ENCODE measurements at regions not wholly inside any gene's neighbourhood (a gene's known extent, or its start where the extent isn't known, plus 50 kb on each side); places are given as distances from the start of the nearest gene placed in this dataset.

DNA sequence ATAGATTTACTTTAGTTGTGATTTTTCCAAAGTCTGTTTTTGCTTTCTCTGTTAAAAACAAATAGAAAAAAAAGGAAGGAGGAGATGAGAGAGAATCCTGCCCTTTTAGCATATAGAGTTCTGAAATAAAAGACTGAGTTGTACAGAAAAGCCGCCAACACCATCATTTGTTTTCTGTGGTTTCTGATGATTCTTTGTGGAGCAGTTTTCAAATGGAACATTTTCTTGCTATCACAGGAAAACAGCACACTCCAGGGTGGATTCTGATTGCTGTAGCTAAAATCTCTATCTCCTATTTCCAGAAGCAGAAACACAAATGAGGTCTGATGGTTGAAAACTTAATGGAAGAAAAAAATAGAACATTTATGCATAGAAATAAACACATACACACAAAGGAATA lies 144.6 kb upstream of the L3MBTL4 start:
- H3K4me1 ChIP-seq = no peaks in the 10 kb centered on the region
- no peak overlapping the region for H3K27ac ChIP-seq
- intact Hi-C loops (cut with DNase I; ENCODE audit: low total_unique reads) = no loop called here
- H3K4me3 ChIP-seq = no peak overlapping the region
- no peaks in the 10 kb centered on the region for H3K9me3 ChIP-seq
- H3K27me3 ChIP-seq (replicated peaks in 1 of 7) = no peaks in the 10 kb centered on the region
- no peaks in the 10 kb centered on the region for H3K36me3 ChIP-seq
- 61 to 76% (median 67%) methylated on average over 1 of the region's 1 CpG for WGBS, 5 donors
- DNase-seq = no peak
- TF ChIP-seq POLR2AphosphoS5 (IDR thresholded peaks at IDR 0.05) = no peak
- TF ChIP-seq POLR2A (IDR thresholded peaks at IDR 0.05) = no peak
- TF ChIP-seq, protein P1, sequence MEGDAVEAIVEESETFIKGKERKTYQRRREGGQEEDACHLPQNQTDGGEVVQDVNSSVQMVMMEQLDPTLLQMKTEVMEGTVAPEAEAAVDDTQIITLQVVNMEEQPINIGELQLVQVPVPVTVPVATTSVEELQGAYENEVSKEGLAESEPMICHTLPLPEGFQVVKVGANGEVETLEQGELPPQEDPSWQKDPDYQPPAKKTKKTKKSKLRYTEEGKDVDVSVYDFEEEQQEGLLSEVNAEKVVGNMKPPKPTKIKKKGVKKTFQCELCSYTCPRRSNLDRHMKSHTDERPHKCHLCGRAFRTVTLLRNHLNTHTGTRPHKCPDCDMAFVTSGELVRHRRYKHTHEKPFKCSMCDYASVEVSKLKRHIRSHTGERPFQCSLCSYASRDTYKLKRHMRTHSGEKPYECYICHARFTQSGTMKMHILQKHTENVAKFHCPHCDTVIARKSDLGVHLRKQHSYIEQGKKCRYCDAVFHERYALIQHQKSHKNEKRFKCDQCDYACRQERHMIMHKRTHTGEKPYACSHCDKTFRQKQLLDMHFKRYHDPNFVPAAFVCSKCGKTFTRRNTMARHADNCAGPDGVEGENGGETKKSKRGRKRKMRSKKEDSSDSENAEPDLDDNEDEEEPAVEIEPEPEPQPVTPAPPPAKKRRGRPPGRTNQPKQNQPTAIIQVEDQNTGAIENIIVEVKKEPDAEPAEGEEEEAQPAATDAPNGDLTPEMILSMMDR (IDR thresholded peaks at IDR 0.05 in 8 of 11, conservative IDR thresholded peaks at IDR 0.05 in 3 of 11) = no peak

DNA sequence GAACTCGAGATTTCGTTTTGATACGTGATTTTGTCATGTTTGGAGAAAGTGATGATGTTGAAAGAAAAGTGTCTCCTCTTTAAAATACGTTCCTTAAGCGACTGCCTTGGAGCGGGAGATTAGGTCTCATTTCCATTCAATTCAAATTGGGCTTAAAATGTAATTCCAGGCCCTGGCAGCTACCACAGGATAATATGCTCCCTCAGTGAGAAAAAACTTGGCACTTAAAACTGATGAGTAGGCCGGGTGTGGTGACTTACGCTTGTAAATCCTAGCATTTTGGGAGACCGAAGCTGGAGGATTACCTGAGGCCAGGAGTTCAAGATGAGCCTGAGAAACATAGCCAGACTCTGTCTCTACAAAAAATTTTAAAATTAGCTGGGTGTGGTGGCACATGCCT lies 146.3 kb upstream of the L3MBTL4 start:
- DNase-seq = no peak
- no peaks in the 10 kb centered on the region for H3K9me3 ChIP-seq
- 86 to 95% (median 90%) methylated on average over 9 of the region's 9 CpGs for WGBS, 5 donors
- intact Hi-C loops (cut with DNase I; ENCODE audit: low total_unique reads) = no loop called here
- H3K27ac ChIP-seq = no peak overlapping the region
- TF ChIP-seq, protein P1 (IDR thresholded peaks at IDR 0.05 in 8 of 11, conservative IDR thresholded peaks at IDR 0.05 in 3 of 11) = no peak
- TF ChIP-seq POLR2A (IDR thresholded peaks at IDR 0.05) (no peak), POLR2AphosphoS5 (IDR thresholded peaks at IDR 0.05) (no peak)
- no peaks in the 10 kb centered on the region for H3K4me1 ChIP-seq
- H3K36me3 ChIP-seq = no peaks in the 10 kb centered on the region
- H3K27me3 ChIP-seq (replicated peaks in 1 of 7) = no peaks in the 10 kb centered on the region
- no peak overlapping the region for H3K4me3 ChIP-seq

DNA sequence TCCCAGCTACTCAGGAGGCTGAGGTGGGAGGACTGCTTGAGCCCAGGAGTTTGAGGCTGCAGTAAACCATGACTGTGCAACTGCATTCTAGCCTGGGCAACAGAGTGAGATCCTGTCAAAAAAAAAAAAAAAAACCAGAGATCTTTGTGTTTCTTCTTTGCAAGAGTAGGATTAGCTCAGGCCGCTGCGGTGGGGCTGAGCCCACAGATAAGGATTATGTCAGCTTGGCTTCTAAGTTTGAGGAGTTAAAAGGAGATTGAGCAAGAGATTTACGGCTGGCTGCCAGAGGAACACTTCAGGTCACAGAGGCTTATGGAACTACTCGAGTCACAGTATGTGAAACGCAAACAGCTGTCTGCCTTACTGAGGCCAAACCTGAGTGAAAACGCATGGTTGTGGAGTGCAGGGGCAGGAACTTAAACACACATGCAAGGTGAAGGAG lies 146.7 kb upstream of the L3MBTL4 start:
- intact Hi-C loops (cut with DNase I; ENCODE audit: low total_unique reads) = no loop called here
- Histone ChIP-seq H3K4me1 (no peaks in the 10 kb centered on the region), H3K27ac (no peak overlapping the region), H3K36me3 (no peaks in the 10 kb centered on the region), H3K27me3 (replicated peaks in 1 of 7) (no peaks in the 10 kb centered on the region), H3K9me3 (no peaks in the 10 kb centered on the region), H3K4me3 (no peak overlapping the region)
- WGBS, 5 donors = 48 to 65% (median 52%) methylated on average over 6 of the region's 6 CpGs
- DNase-seq = no peak
- no peak for TF ChIP-seq POLR2AphosphoS5 (IDR thresholded peaks at IDR 0.05)
- no peak for TF ChIP-seq POLR2A (IDR thresholded peaks at IDR 0.05)
- TF ChIP-seq, protein P1 (IDR thresholded peaks at IDR 0.05 in 8 of 11, conservative IDR thresholded peaks at IDR 0.05 in 3 of 11) = no peak

GRCh38 chr18:6561862-6562291 lies 147.2 kb upstream of the L3MBTL4 start:
- no peak overlapping the region for H3K4me3 ChIP-seq
- TF ChIP-seq, protein P1 (IDR thresholded peaks at IDR 0.05 in 8 of 11, conservative IDR thresholded peaks at IDR 0.05 in 3 of 11) = no peak
- TF ChIP-seq POLR2AphosphoS5 (IDR thresholded peaks at IDR 0.05) (no peak), POLR2A (IDR thresholded peaks at IDR 0.05) (no peak)
- no peaks in the 10 kb centered on the region for H3K27me3 ChIP-seq (replicated peaks in 1 of 7)
- H3K36me3 ChIP-seq = no peaks in the 10 kb centered on the region
- H3K4me1 ChIP-seq = no peaks in the 10 kb centered on the region
- no peaks in the 10 kb centered on the region for H3K9me3 ChIP-seq
- DNase-seq = no peak
- intact Hi-C loops (cut with DNase I; ENCODE audit: low total_unique reads) = no loop called here
- H3K27ac ChIP-seq = no peak overlapping the region
- 82 to 92% (median 90%) methylated on average over 8 of the region's 8 CpGs for WGBS, 5 donors
